Esophagus squamous epithelium (tissue), 4 donors: ENCODE measurements at regions not wholly inside any gene's neighbourhood (a gene's known extent, or its start where the extent isn't known, plus 50 kb on each side); places are given as distances from the start of the nearest gene placed in this dataset.

Experiments used
- CTCF ChIP-seq, 6 experiments: fragments of 450-650 bp in 4 of 6; fragments of 200-600 bp in 2 of 6; sonication (generic) in 2 of 6; IDR thresholded peaks; one replicate each; pipeline ENCODE4 v1.5.1; 2016 to 2019; ENCODE audit warnings: antibody characterized with exemption in 6 of 6, mild to moderate bottlenecking in 4 of 6, moderate library complexity in 4 of 6
- POLR2A ChIP-seq, 4 donors: fragments of 450-650 bp; IDR thresholded peaks; one replicate each; pipeline ENCODE4 v1.6.1; 2017; ENCODE audit warnings: antibody characterized with exemption in 4 of 4, mild to moderate bottlenecking in 4 of 4, moderate library complexity in 3 of 4

- TF ChIP-seq CTCF (IDR thresholded peaks at IDR 0.05) = no peak
- TF ChIP-seq POLR2A (IDR thresholded peaks at IDR 0.05) = no peak
Observed at GRCh38 chr4:53694666-53695065, 103.4 kb upstream of the LNX1 start.
